GM23338 (cell line): ENCODE measurements at regions not wholly inside any gene's neighbourhood (a gene's known extent, or its start where the extent isn't known, plus 50 kb on each side); places are given as distances from the start of the nearest gene placed in this dataset.

Experiments
- ATAC-seq: fragments of 200-7000 bp; cut with Tn5 transposase; 3 replicates; pipeline ENCODE4 v1.9.1; 2020
- DNase-seq: peaks from one replicate; pipeline ENCODE4 v3.0.0-alpha.2; 2015; ENCODE audit warnings: low spot score
- H2AFZ ChIP-seq: fragments of 200-600 bp; sonication (generic); 2 replicates; pipeline ENCODE4 v1.8.0; 2016; ENCODE audit warnings: antibody characterized with exemption, mild to moderate bottlenecking, moderate library complexity
- H3F3A ChIP-seq: fragments of 200-600 bp; sonication (generic); replicated peaks from 2 replicates; pipeline ENCODE4 v1.8.0; 2017; ENCODE audit warnings: antibody characterized with exemption, mixed run types, low read depth
- H3K27ac ChIP-seq: fragments of 200-600 bp; sonication (generic); 2 replicates; pipeline ENCODE4 v1.6.1; 2016; ENCODE audit warnings: low read depth
- H3K27me3 ChIP-seq: fragments of 200-600 bp; sonication (generic); 2 replicates; pipeline ENCODE4 v1.8.0; 2016; ENCODE audit warnings: mild to moderate bottlenecking, mixed run types, moderate library complexity; ENCODE audit not compliant: insufficient read depth
- H3K36me3 ChIP-seq: fragments of 200-600 bp; sonication (generic); 2 replicates; pipeline ENCODE4 v1.8.0; 2016; ENCODE audit warnings: mild to moderate bottlenecking; ENCODE audit not compliant: insufficient read depth
- H3K4me1 ChIP-seq: fragments of 200-600 bp; sonication (generic); 2 replicates; pipeline ENCODE4 v1.8.0; 2016; ENCODE audit warnings: mild to moderate bottlenecking, moderate library complexity; ENCODE audit not compliant: insufficient read depth
- H3K4me2 ChIP-seq: fragments of 200-600 bp; sonication (generic); 2 replicates; pipeline ENCODE4 v1.7.1; 2017; ENCODE audit warnings: mixed run types
- H3K4me3 ChIP-seq: fragments of 200-600 bp; sonication (generic); 2 replicates; pipeline ENCODE4 v1.6.1; 2016; ENCODE audit warnings: mixed run types
- H3K79me2 ChIP-seq: fragments of 200-600 bp; sonication (generic); replicated peaks from 2 replicates; pipeline ENCODE4 v1.8.0; 2017; ENCODE audit warnings: mild to moderate bottlenecking; ENCODE audit not compliant: insufficient read depth
- H3K9me2 ChIP-seq: fragments of 200-600 bp; sonication (generic); 2 replicates; pipeline ENCODE4 v1.8.0; 2017; ENCODE audit not compliant: insufficient read depth
- H4K20me1 ChIP-seq: fragments of 200-600 bp; sonication (generic); replicated peaks from 2 replicates; pipeline ENCODE4 v1.8.0; 2017; ENCODE audit warnings: mild to moderate bottlenecking; ENCODE audit not compliant: insufficient read depth
- H3K27ac Mint-ChIP-seq: 2 replicates; pipeline ENCODE4 v1.8.0; 2020; ENCODE audit warnings: inconsistent platforms, mild to moderate bottlenecking, moderate library complexity, mixed read lengths
- H3K27me3 Mint-ChIP-seq: 3 replicates; pipeline ENCODE4 v1.8.0; 2022; ENCODE audit warnings: low read depth, mild to moderate bottlenecking, moderate library complexity, mixed read lengths, inconsistent platforms; ENCODE audit not compliant: insufficient read depth, poor library complexity
- H3K36me3 Mint-ChIP-seq: 3 replicates; pipeline ENCODE4 v1.8.0; 2021; ENCODE audit warnings: low read depth, mild to moderate bottlenecking, inconsistent platforms, moderate library complexity, mixed read lengths
- H3K4me1 Mint-ChIP-seq: 3 replicates; pipeline ENCODE4 v1.8.0; 2020; ENCODE audit warnings: mild to moderate bottlenecking, inconsistent platforms, mixed read lengths
- H3K4me3 Mint-ChIP-seq: 3 replicates; pipeline ENCODE4 v1.8.0; 2021; ENCODE audit warnings: moderate library complexity, mild to moderate bottlenecking, inconsistent platforms, mixed read lengths
- H3K9me3 Mint-ChIP-seq: 3 replicates; pipeline ENCODE4 v1.8.0; 2020; ENCODE audit warnings: moderate library complexity, mild to moderate bottlenecking, inconsistent platforms, mixed read lengths
- CREB1 ChIP-seq: fragments of 250-450 bp; sonication (Bioruptor Pico); IDR thresholded peaks from 2 replicates; pipeline ENCODE4 v1.5.0; 2020; ENCODE audit warnings: low read depth, mild to moderate bottlenecking, moderate library complexity
- EZH2 ChIP-seq: fragments of 200-600 bp; sonication (generic); IDR thresholded peaks from one replicate; pipeline ENCODE4 v1.8.0; 2017; ENCODE audit warnings: antibody characterized with exemption, mild to moderate bottlenecking, low read depth; ENCODE audit not compliant: unreplicated experiment
- EZH2phosphoT487 ChIP-seq: fragments of 200-600 bp; sonication (generic); IDR thresholded peaks from one replicate; pipeline ENCODE4 v1.8.1; 2018; ENCODE audit warnings: antibody characterized with exemption; ENCODE audit not compliant: unreplicated experiment
- JUNB ChIP-seq: IDR thresholded peaks from one replicate; pipeline ENCODE4 v1.6.1; 2016; ENCODE audit warnings: antibody characterized with exemption; ENCODE audit not compliant: unreplicated experiment
- NANOG ChIP-seq: IDR thresholded peaks from 2 replicates; pipeline ENCODE4 v1.6.1; 2016; ENCODE audit warnings: antibody characterized with exemption, borderline replicate concordance
- POLR2AphosphoS5 ChIP-seq: IDR thresholded peaks from 2 replicates; pipeline ENCODE4 v1.6.1; 2016; ENCODE audit warnings: antibody characterized with exemption, low read depth
- STAT1 ChIP-seq: IDR thresholded peaks from one replicate; pipeline ENCODE4 v1.6.1; 2016; ENCODE audit warnings: antibody characterized with exemption; ENCODE audit not compliant: unreplicated experiment
- ZNF114 ChIP-seq: fragments of 250-450 bp; sonication (Bioruptor Pico); IDR thresholded peaks from 2 replicates; pipeline ENCODE4 v1.5.0; 2020; ENCODE audit warnings: mild to moderate bottlenecking, moderate library complexity
- ZNF331 ChIP-seq: fragments of 250-450 bp; sonication (Bioruptor Pico); IDR thresholded peaks from 2 replicates; pipeline ENCODE4 v1.5.0; 2020; ENCODE audit warnings: low read depth, mild to moderate bottlenecking, moderate library complexity
- TF ChIP-seq, protein P1 (sequence below): IDR thresholded peaks from one replicate; pipeline ENCODE4 v1.6.1; 2018; ENCODE audit warnings: antibody characterized with exemption; ENCODE audit not compliant: unreplicated experiment
- TF ChIP-seq, protein P2 (sequence below), 2 experiments: fragments of 200-600 bp in 1 of 2; sonication (generic) in 1 of 2; conservative IDR thresholded peaks; 2 replicates each; pipeline versions ENCODE4 v1.5.1 to v1.6.1; 2016 to 2017; ENCODE audit warnings: antibody characterized with exemption in 2 of 2, low read depth in 2 of 2, mild to moderate bottlenecking in 2 of 2, moderate library complexity in 1 of 2
- TF ChIP-seq, protein P3 (sequence below): fragments of 250-450 bp; sonication (Bioruptor Pico); IDR thresholded peaks from 2 replicates; pipeline ENCODE4 v1.5.0; 2020; ENCODE audit warnings: mild to moderate bottlenecking, moderate library complexity
- TF ChIP-seq, protein P4 (sequence below): IDR thresholded peaks from 2 replicates; pipeline ENCODE4 v1.6.1; 2016; ENCODE audit warnings: antibody characterized with exemption

DNA sequence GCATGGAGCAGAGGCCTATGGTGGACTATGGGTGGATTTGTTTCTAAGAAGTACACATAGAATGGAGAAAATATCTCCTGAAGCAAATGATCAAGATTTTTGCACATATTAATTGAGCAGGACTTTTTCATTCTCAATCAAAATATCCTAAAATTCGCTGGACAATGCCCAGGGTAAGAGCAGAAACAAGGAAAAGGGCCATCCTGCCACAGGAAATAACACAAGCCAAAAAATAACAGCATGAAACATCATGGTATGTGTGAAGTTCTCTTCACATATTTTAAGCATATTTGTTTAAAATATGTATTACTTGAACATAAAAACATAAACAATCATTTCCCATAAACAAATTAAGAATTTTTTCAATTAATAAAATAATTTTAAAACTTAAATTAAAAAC, 868.9 kb downstream of the EPHA7 start:
- Histone ChIP-seq H3F3A (no peaks in the 10 kb centered on the region), H2AFZ (no peak overlapping the region), H3K9me2 (0 out of 2 replicates have a peak, but pooled peaks cover 6% of the 10 kb centered on the region), H3K4me1 (no peaks in the 10 kb centered on the region), H4K20me1 (no peaks in the 10 kb centered on the region), H3K79me2 (no peaks in the 10 kb centered on the region), H3K36me3 (no peaks in the 10 kb centered on the region), H3K4me3 (no peak overlapping the region), H3K4me2 (no peak overlapping the region), H3K27me3 (no peaks in the 10 kb centered on the region), H3K27ac (no peak overlapping the region)
- TF ChIP-seq EZH2 (no peak), STAT1 (no peak), JUNB (no peak), ZNF114 (no peak), POLR2AphosphoS5 (no peak), CREB1 (no peak), ZNF331 (CRISPR knock-in tag) (no peak), NANOG (no peak), EZH2phosphoT487 (no peak)
- TF ChIP-seq, protein P1, sequence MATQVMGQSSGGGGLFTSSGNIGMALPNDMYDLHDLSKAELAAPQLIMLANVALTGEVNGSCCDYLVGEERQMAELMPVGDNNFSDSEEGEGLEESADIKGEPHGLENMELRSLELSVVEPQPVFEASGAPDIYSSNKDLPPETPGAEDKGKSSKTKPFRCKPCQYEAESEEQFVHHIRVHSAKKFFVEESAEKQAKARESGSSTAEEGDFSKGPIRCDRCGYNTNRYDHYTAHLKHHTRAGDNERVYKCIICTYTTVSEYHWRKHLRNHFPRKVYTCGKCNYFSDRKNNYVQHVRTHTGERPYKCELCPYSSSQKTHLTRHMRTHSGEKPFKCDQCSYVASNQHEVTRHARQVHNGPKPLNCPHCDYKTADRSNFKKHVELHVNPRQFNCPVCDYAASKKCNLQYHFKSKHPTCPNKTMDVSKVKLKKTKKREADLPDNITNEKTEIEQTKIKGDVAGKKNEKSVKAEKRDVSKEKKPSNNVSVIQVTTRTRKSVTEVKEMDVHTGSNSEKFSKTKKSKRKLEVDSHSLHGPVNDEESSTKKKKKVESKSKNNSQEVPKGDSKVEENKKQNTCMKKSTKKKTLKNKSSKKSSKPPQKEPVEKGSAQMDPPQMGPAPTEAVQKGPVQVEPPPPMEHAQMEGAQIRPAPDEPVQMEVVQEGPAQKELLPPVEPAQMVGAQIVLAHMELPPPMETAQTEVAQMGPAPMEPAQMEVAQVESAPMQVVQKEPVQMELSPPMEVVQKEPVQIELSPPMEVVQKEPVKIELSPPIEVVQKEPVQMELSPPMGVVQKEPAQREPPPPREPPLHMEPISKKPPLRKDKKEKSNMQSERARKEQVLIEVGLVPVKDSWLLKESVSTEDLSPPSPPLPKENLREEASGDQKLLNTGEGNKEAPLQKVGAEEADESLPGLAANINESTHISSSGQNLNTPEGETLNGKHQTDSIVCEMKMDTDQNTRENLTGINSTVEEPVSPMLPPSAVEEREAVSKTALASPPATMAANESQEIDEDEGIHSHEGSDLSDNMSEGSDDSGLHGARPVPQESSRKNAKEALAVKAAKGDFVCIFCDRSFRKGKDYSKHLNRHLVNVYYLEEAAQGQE, result no peak
- TF ChIP-seq, protein P2, sequence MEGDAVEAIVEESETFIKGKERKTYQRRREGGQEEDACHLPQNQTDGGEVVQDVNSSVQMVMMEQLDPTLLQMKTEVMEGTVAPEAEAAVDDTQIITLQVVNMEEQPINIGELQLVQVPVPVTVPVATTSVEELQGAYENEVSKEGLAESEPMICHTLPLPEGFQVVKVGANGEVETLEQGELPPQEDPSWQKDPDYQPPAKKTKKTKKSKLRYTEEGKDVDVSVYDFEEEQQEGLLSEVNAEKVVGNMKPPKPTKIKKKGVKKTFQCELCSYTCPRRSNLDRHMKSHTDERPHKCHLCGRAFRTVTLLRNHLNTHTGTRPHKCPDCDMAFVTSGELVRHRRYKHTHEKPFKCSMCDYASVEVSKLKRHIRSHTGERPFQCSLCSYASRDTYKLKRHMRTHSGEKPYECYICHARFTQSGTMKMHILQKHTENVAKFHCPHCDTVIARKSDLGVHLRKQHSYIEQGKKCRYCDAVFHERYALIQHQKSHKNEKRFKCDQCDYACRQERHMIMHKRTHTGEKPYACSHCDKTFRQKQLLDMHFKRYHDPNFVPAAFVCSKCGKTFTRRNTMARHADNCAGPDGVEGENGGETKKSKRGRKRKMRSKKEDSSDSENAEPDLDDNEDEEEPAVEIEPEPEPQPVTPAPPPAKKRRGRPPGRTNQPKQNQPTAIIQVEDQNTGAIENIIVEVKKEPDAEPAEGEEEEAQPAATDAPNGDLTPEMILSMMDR (conservative IDR thresholded peaks at IDR 0.05; ENCODE audit: low read depth in 2 of 2), result no peak
- TF ChIP-seq, protein P3, sequence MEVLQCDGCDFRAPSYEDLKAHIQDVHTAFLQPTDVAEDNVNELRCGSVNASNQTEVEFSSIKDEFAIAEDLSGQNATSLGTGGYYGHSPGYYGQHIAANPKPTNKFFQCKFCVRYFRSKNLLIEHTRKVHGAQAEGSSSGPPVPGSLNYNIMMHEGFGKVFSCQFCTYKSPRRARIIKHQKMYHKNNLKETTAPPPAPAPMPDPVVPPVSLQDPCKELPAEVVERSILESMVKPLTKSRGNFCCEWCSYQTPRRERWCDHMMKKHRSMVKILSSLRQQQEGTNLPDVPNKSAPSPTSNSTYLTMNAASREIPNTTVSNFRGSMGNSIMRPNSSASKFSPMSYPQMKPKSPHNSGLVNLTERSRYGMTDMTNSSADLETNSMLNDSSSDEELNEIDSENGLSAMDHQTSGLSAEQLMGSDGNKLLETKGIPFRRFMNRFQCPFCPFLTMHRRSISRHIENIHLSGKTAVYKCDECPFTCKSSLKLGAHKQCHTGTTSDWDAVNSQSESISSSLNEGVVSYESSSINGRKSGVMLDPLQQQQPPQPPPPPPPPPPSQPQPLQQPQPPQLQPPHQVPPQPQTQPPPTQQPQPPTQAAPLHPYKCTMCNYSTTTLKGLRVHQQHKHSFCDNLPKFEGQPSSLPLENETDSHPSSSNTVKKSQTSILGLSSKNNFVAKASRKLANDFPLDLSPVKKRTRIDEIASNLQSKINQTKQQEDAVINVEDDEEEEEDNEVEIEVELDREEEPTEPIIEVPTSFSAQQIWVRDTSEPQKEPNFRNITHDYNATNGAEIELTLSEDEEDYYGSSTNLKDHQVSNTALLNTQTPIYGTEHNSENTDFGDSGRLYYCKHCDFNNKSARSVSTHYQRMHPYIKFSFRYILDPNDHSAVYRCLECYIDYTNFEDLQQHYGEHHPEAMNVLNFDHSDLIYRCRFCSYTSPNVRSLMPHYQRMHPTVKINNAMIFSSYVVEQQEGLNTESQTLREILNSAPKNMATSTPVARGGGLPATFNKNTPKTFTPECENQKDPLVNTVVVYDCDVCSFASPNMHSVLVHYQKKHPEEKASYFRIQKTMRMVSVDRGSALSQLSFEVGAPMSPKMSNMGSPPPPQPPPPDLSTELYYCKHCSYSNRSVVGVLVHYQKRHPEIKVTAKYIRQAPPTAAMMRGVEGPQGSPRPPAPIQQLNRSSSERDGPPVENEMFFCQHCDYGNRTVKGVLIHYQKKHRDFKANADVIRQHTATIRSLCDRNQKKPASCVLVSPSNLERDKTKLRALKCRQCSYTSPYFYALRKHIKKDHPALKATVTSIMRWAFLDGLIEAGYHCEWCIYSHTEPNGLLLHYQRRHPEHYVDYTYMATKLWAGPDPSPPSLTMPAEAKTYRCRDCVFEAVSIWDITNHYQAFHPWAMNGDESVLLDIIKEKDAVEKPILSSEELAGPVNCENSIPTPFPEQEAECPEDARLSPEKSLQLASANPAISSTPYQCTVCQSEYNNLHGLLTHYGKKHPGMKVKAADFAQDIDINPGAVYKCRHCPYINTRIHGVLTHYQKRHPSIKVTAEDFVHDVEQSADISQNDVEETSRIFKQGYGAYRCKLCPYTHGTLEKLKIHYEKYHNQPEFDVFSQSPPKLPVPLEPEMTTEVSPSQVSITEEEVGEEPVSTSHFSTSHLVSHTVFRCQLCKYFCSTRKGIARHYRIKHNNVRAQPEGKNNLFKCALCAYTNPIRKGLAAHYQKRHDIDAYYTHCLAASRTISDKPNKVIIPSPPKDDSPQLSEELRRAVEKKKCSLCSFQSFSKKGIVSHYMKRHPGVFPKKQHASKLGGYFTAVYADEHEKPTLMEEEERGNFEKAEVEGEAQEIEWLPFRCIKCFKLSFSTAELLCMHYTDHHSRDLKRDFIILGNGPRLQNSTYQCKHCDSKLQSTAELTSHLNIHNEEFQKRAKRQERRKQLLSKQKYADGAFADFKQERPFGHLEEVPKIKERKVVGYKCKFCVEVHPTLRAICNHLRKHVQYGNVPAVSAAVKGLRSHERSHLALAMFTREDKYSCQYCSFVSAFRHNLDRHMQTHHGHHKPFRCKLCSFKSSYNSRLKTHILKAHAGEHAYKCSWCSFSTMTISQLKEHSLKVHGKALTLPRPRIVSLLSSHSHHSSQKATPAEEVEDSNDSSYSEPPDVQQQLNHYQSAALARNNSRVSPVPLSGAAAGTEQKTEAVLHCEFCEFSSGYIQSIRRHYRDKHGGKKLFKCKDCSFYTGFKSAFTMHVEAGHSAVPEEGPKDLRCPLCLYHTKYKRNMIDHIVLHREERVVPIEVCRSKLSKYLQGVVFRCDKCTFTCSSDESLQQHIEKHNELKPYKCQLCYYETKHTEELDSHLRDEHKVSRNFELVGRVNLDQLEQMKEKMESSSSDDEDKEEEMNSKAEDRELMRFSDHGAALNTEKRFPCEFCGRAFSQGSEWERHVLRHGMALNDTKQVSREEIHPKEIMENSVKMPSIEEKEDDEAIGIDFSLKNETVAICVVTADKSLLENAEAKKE (CRISPR knock-in tag), result no peak
- TF ChIP-seq, protein P4, sequence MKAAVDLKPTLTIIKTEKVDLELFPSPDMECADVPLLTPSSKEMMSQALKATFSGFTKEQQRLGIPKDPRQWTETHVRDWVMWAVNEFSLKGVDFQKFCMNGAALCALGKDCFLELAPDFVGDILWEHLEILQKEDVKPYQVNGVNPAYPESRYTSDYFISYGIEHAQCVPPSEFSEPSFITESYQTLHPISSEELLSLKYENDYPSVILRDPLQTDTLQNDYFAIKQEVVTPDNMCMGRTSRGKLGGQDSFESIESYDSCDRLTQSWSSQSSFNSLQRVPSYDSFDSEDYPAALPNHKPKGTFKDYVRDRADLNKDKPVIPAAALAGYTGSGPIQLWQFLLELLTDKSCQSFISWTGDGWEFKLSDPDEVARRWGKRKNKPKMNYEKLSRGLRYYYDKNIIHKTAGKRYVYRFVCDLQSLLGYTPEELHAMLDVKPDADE, result no peak
- ATAC-seq (no peak), DNase-seq (no peak)
- Mint-ChIP-seq H3K27me3 (peaks cover 2% of the 10 kb centered on the region), H3K27ac (no peak overlapping the region), H3K4me1 (no peaks in the 10 kb centered on the region), H3K4me3 (no peak overlapping the region), H3K9me3 (peaks cover 3% of the 10 kb centered on the region; the same call in 1 of the 3 replicates), H3K36me3 (no peaks in the 10 kb centered on the region)
